ENCODE measurements at regions not wholly inside any gene's neighbourhood (a gene's known extent, or its start where the extent isn't known, plus 50 kb on each side); places are given as distances from the start of the nearest gene placed in this dataset.
"Not testable (repeated sequence)": the region's sequence is repeated elsewhere in the genome, so short reads cannot be mapped to it uniquely, and the experiment has no call there.

DNA sequence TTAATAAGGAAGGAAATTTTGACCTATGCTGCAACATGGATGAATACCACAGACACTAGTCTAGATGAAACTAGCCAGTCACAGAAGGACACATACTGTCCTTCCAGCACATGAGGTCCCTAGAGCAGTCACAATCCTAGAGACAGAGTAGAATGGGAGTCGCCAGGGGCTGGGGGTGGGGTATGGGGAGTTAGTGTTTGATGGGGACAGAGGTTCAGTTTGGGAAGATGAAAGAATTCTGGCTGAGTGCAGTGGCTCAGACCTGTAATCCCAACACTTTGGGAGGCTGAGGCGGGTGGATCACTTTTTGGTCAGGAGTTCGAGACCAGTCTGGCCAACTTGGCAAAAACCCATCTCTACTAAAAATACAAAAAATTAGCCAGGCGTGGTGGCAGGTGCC is 99.2 kb downstream of the TPRA1 start:
- no peak for DNase-seq (ENCODE audit: low read depth)
- TF ChIP-seq CTCF (IDR thresholded peaks at IDR 0.05; ENCODE audit: low read depth, low read length) = no peak
- TF ChIP-seq MYC (IDR thresholded peaks at IDR 0.05; ENCODE audit: low read depth, low read length) = no peak
- TF ChIP-seq POLR2A (IDR thresholded peaks at IDR 0.05; ENCODE audit: extremely low read depth, insufficient read length) = no peak
- TF ChIP-seq MAX (IDR thresholded peaks at IDR 0.05; ENCODE audit: low read depth, low read length) = no peak

GRCh38 chr3:127491024-127491305 is 99.6 kb downstream of the TPRA1 start:
- not testable (repeated sequence) for H3K4me3 ChIP-seq (ENCODE audit: low read depth, low read length); DNase-seq (ENCODE audit: low read depth)

More for the DNA sequence above, 99.2 kb downstream of the TPRA1 start:
- no peak overlapping the region for H3K4me3 ChIP-seq (ENCODE audit: low read depth, low read length)

DNA sequence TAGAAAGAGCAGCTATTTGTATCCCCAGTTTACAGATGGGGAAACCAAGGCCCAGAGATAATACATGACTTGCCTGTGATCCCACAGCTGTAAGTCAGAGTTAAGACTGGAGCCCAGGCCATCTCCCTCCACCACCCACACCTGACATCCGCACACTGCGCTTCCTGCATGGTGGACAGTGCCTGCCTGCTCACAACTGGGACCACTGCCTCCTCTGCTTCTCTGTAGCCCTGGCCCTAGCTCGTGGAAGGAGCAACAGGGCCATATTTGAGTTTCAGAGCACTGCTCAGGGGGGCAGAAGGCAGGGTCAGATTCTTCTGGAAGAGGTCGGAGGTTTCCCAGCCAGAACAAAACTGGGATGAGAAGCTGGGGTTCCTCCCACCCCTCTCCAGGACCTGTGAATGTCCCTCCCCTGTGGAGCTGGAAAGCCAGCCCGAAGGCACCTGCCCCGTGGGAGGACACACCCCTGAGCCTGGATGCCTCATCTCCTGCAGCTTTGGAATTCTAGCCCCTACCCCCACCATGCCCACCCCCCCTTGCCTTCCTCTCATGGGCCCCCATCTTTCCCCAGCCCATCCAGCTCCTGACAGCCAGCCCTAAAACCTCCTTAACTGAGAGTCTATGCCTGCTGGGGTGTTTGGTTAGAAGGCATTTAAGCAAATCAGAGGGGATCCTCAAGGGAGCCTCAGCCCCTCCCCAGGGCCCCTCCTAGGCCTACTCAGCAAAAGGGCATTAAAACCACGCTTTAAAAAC is 100.1 kb downstream of the TPRA1 start:
- no peak for TF ChIP-seq MYC (IDR thresholded peaks at IDR 0.05; ENCODE audit: low read depth, low read length)
- TF ChIP-seq POLR2A (IDR thresholded peaks at IDR 0.05; ENCODE audit: extremely low read depth, insufficient read length) = no peak
- TF ChIP-seq MAX (IDR thresholded peaks at IDR 0.05; ENCODE audit: low read depth, low read length) = no peak
- TF ChIP-seq CTCF (IDR thresholded peaks at IDR 0.05; ENCODE audit: low read depth, low read length) = no peak
- no peak for DNase-seq (ENCODE audit: low read depth)
- no peak overlapping the region for H3K4me3 ChIP-seq (ENCODE audit: low read depth, low read length)

DNA sequence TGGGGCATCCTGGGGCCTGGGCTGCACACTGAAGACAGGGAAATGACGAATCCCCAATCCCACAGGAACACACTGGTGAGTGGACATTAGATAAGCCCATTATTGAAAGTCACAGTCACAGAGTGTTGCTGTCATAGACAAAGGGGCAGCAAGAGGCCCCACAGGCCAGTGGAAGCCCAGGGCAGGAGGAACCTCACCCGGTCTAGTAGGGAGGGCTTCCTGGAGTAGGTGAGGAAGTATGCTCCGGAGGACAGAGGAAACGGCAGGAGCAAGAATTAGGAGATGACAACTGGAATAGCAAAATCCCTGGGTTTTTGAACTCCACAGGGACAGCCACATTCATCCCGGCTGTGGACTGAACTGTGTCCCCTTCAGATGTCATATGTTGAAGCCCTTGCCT is 101.2 kb downstream of the TPRA1 start:
- no peak for TF ChIP-seq MYC (IDR thresholded peaks at IDR 0.05; ENCODE audit: low read depth, low read length)
- TF ChIP-seq MAX (IDR thresholded peaks at IDR 0.05; ENCODE audit: low read depth, low read length) = no peak
- TF ChIP-seq CTCF (IDR thresholded peaks at IDR 0.05; ENCODE audit: low read depth, low read length) = no peak
- TF ChIP-seq POLR2A (IDR thresholded peaks at IDR 0.05; ENCODE audit: extremely low read depth, insufficient read length) = no peak
- no peak for DNase-seq (ENCODE audit: low read depth)
- no peak overlapping the region for H3K4me3 ChIP-seq (ENCODE audit: low read depth, low read length)

- DNase-seq (ENCODE audit: low read depth) = no peak
- no peak overlapping the region for H3K4me3 ChIP-seq (ENCODE audit: low read depth, low read length)
- TF ChIP-seq POLR2A (IDR thresholded peaks at IDR 0.05; ENCODE audit: extremely low read depth, insufficient read length) (no peak), MAX (IDR thresholded peaks at IDR 0.05; ENCODE audit: low read depth, low read length) (no peak)
Measured at GRCh38 chr3:127488740-127489139, 101.8 kb downstream of the TPRA1 start.

DNA sequence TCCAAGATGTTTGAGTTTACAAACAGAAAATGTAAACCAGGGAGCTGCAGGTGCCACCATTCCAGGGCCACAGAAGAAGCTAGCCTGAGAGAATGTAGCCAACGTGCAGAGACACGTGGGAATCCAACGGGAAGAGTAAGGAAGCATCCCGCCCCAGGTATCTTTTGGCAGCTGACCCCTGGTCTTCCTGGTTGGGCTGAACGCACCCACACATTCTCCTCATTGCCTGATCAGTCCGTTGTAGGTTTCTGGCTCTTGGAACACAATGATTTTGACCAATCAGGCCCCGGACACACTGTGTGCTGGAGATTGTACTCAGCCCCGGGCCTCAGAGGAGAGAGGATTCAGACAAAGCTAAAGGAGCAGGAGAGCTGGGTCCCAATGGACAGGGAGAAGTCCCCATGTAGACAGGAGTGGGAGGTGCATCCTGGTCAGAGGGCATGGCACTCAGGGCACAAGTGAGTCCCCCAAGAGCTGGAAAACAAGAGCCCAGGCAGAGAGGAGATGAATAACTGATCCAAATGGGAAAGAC is 102.3 kb downstream of the TPRA1 start:
- H3K4me3 ChIP-seq (ENCODE audit: low read depth, low read length) = no peak overlapping the region
- TF ChIP-seq MYC (IDR thresholded peaks at IDR 0.05; ENCODE audit: low read depth, low read length) (no peak), POLR2A (IDR thresholded peaks at IDR 0.05; ENCODE audit: extremely low read depth, insufficient read length) (no peak), MAX (IDR thresholded peaks at IDR 0.05; ENCODE audit: low read depth, low read length) (no peak), CTCF (IDR thresholded peaks at IDR 0.05; ENCODE audit: low read depth, low read length) (no peak)
- DNase-seq (ENCODE audit: low read depth) = no peak

GRCh38 chr3:127487196-127487595 is 103.3 kb downstream of the TPRA1 start:
- no peak for DNase-seq (ENCODE audit: low read depth)
- no peak overlapping the region for H3K4me3 ChIP-seq (ENCODE audit: low read depth, low read length)
- no peak for TF ChIP-seq MAX (IDR thresholded peaks at IDR 0.05; ENCODE audit: low read depth, low read length)
- TF ChIP-seq CTCF (IDR thresholded peaks at IDR 0.05; ENCODE audit: low read depth, low read length) = no peak
- TF ChIP-seq MYC (IDR thresholded peaks at IDR 0.05; ENCODE audit: low read depth, low read length) = no peak
- TF ChIP-seq POLR2A (IDR thresholded peaks at IDR 0.05; ENCODE audit: extremely low read depth, insufficient read length) = no peak

Data from NB4 (cell line).